ENCODE measurements at regions not wholly inside any gene's neighbourhood (a gene's known extent, or its start where the extent isn't known, plus 50 kb on each side); places are given as distances from the start of the nearest gene placed in this dataset.

- no peak for TF ChIP-seq TCF12 (IDR thresholded peaks at IDR 0.05; ENCODE audit: low read depth, low read length)
- no peak for TF ChIP-seq SP1 (IDR thresholded peaks at IDR 0.05; ENCODE audit: low read depth, low read length)
- TF ChIP-seq YY1 (IDR thresholded peaks at IDR 0.05; ENCODE audit: low read depth, low read length), result no peak
Measured at GRCh38 chr16:7867831-7868230, 535.2 kb downstream of the RBFOX1 start (continued).
